DMS53 treated with DMSO at 0.1 percent for 48 hours (cell line): ENCODE measurements at regions not wholly inside any gene's neighbourhood (a gene's known extent, or its start where the extent isn't known, plus 50 kb on each side); places are given as distances from the start of the nearest gene placed in this dataset.

Experiments used
- DNase-seq: peaks from one replicate; lab custom pipeline; 2025; ENCODE audit not compliant: unreplicated experiment; lab: John Stamatoyannopoulos, UW

GRCh38 chr10:8227246-8227645 is 172.8 kb downstream of the GATA3 start:
- no peak for DNase-seq

- no peak for DNase-seq
These were observed 174.7 kb downstream of the GATA3 start for GRCh38 chr10:8229153-8229552.

GRCh38 chr10:8230902-8231301 is 176.4 kb downstream of the GATA3 start:
- DNase-seq: no peak

GRCh38 chr10:8233049-8233448 is 178.6 kb downstream of the GATA3 start:
- no peak for DNase-seq

- no peak for DNase-seq
These were observed 179.4 kb downstream of the GATA3 start for GRCh38 chr10:8233832-8234259.

GRCh38 chr10:8235253-8236027 is 181.0 kb downstream of the GATA3 start:
- no peak for DNase-seq

GRCh38 chr10:8238986-8239385 is 184.5 kb downstream of the GATA3 start:
- DNase-seq: no peak

GRCh38 chr10:8240861-8241260 is 186.4 kb downstream of the GATA3 start:
- no peak for DNase-seq

- DNase-seq: no peak
These were observed 187.9 kb downstream of the GATA3 start for GRCh38 chr10:8242295-8242872.

GRCh38 chr10:8245131-8245813 is 190.8 kb downstream of the GATA3 start:
- DNase-seq: no peak

- DNase-seq: no peak
These were observed 191.3 kb downstream of the GATA3 start for GRCh38 chr10:8245814-8246142.

GRCh38 chr10:8246548-8246947 is 192.1 kb downstream of the GATA3 start:
- no peak for DNase-seq

GRCh38 chr10:8247191-8247590 is 192.7 kb downstream of the GATA3 start:
- DNase-seq: no peak

GRCh38 chr10:8248868-8249267 is 194.4 kb downstream of the GATA3 start:
- DNase-seq: no peak

GRCh38 chr10:8254350-8254749 is 199.9 kb downstream of the GATA3 start:
- no peak for DNase-seq

GRCh38 chr10:8255301-8255700 is 200.8 kb downstream of the GATA3 start:
- DNase-seq: no peak

GRCh38 chr10:8260645-8261044 is 206.2 kb downstream of the GATA3 start:
- DNase-seq: no peak

GRCh38 chr10:8262317-8262716 is 207.8 kb downstream of the GATA3 start:
- DNase-seq: no peak

- no peak for DNase-seq
These were observed 215.5 kb downstream of the GATA3 start for GRCh38 chr10:8269976-8270375.

GRCh38 chr10:8272794-8273425 is 218.4 kb downstream of the GATA3 start:
- no peak for DNase-seq

- no peak for DNase-seq
These were observed 219.3 kb downstream of the GATA3 start for GRCh38 chr10:8273749-8274148.

GRCh38 chr10:8275911-8276310 is 221.4 kb downstream of the GATA3 start:
- DNase-seq: no peak
